ENCODE measurements at regions not wholly inside any gene's neighbourhood (a gene's known extent, or its start where the extent isn't known, plus 50 kb on each side); places are given as distances from the start of the nearest gene placed in this dataset.
"Not testable (repeated sequence)": the region's sequence is repeated elsewhere in the genome, so short reads cannot be mapped to it uniquely, and the experiment has no call there.

GRCh38 chr16:61465285-61465684 lies 571.0 kb downstream of the CDH8 start:
- H3K4me1 ChIP-seq (ENCODE audit: control extremely low read depth in 1 of 4, control insufficient read depth in 4 of 4, insufficient read depth in 4 of 4, low read length in 3 of 4): no peaks in the 10 kb centered on the region
- H3K27ac ChIP-seq (ENCODE audit: insufficient read depth in 1 of 2, low read depth in 1 of 2, low read length in 2 of 2, poor library complexity in 1 of 2, severe bottlenecking in 2 of 2): no peak overlapping the region
- no CpG with 5 or more reads among the region's 3 CpGs for WGBS (ENCODE audit: insufficient coverage)
- no peaks in the 10 kb centered on the region for H3K36me3 ChIP-seq (ENCODE audit: control insufficient read depth in 4 of 4, insufficient read depth in 4 of 4, low read length in 3 of 4)
- DNase-seq: no peak
- POLR2A ChIA-PET: no interaction called here
- CTCF ChIA-PET: no interaction called here
- H3K27me3 ChIP-seq (replicated peaks in 2 of 5; ENCODE audit: control insufficient read depth in 4 of 5, insufficient read depth in 5 of 5, low read length in 4 of 5): no peaks in the 10 kb centered on the region
- H3K4me3 ChIP-seq (ENCODE audit: control insufficient read depth in 1 of 7, extremely low read depth in 1 of 7, insufficient read depth in 4 of 7, low read depth in 2 of 7, low read length in 6 of 7): no peak overlapping the region
- no peaks in the 10 kb centered on the region for H3K9me3 ChIP-seq (ENCODE audit: control extremely low read depth in 1 of 5, control insufficient read depth in 4 of 5, insufficient read depth in 2 of 5, low read depth in 1 of 5, low read length in 4 of 5)

- no peak overlapping the region for H3K27ac ChIP-seq (ENCODE audit: insufficient read depth in 1 of 2, low read depth in 1 of 2, low read length in 2 of 2, poor library complexity in 1 of 2, severe bottlenecking in 2 of 2)
- ChIA-PET CTCF (no interaction called here), POLR2A (no interaction called here)
- H3K4me1 ChIP-seq (ENCODE audit: control extremely low read depth in 1 of 4, control insufficient read depth in 4 of 4, insufficient read depth in 4 of 4, low read length in 3 of 4): no peaks in the 10 kb centered on the region
- H3K9me3 ChIP-seq (ENCODE audit: control extremely low read depth in 1 of 5, control insufficient read depth in 4 of 5, insufficient read depth in 2 of 5, low read depth in 1 of 5, low read length in 4 of 5): no peaks in the 10 kb centered on the region
- WGBS (ENCODE audit: insufficient coverage): 92% methylated on average over 1 of the region's 3 CpGs
- no peak overlapping the region for H3K4me3 ChIP-seq (ENCODE audit: control insufficient read depth in 1 of 7, extremely low read depth in 1 of 7, insufficient read depth in 4 of 7, low read depth in 2 of 7, low read length in 6 of 7)
- H3K36me3 ChIP-seq (ENCODE audit: control insufficient read depth in 4 of 4, insufficient read depth in 4 of 4, low read length in 3 of 4): no peaks in the 10 kb centered on the region
- DNase-seq: no peak
- no peaks in the 10 kb centered on the region for H3K27me3 ChIP-seq (replicated peaks in 2 of 5; ENCODE audit: control insufficient read depth in 4 of 5, insufficient read depth in 5 of 5, low read length in 4 of 5)
Observed at GRCh38 chr16:61460020-61460419, 576.2 kb downstream of the CDH8 start.

DNA sequence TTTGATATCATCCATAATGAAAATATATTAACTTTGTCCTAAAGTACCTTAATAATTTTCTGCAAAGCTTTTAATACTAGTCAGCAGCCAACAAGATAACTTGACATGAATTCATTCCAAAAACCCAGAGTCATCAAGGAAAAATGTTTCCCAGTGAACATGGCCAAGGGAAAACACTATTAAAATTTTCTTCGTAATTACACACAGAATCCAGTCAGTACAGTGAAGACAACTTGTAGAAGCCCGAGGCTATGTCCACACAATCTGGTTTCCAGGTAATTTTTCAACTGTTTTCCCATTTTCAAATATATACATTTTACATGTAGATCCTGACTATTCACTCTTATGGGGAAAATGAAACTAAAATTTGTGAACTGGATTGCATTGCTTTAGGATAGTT lies 600.9 kb downstream of the CDH8 start:
- POLR2A ChIA-PET: interaction anchor here (0.5 kb wide), 1 partner anchor 1229 kb away, joined by 3 read pairs; no protein-coding TSS in a partner anchor
- Histone ChIP-seq H3K27ac (ENCODE audit: insufficient read depth in 1 of 2, low read depth in 1 of 2, low read length in 2 of 2, poor library complexity in 1 of 2, severe bottlenecking in 2 of 2) (no peak overlapping the region), H3K4me3 (ENCODE audit: control insufficient read depth in 1 of 7, extremely low read depth in 1 of 7, insufficient read depth in 4 of 7, low read depth in 2 of 7, low read length in 6 of 7) (no peak overlapping the region), H3K9me3 (ENCODE audit: control extremely low read depth in 1 of 5, control insufficient read depth in 4 of 5, insufficient read depth in 2 of 5, low read depth in 1 of 5, low read length in 4 of 5) (no peaks in the 10 kb centered on the region), H3K36me3 (ENCODE audit: control insufficient read depth in 4 of 4, insufficient read depth in 4 of 4, low read length in 3 of 4) (no peaks in the 10 kb centered on the region), H3K4me1 (ENCODE audit: control extremely low read depth in 1 of 4, control insufficient read depth in 4 of 4, insufficient read depth in 4 of 4, low read length in 3 of 4) (no peaks in the 10 kb centered on the region), H3K27me3 (replicated peaks in 2 of 5; ENCODE audit: control insufficient read depth in 4 of 5, insufficient read depth in 5 of 5, low read length in 4 of 5) (no peaks in the 10 kb centered on the region)
- WGBS (ENCODE audit: insufficient coverage): 87% methylated on average over 2 of the region's 2 CpGs
- DNase-seq: no peak
- CTCF ChIA-PET: no interaction called here

DNA sequence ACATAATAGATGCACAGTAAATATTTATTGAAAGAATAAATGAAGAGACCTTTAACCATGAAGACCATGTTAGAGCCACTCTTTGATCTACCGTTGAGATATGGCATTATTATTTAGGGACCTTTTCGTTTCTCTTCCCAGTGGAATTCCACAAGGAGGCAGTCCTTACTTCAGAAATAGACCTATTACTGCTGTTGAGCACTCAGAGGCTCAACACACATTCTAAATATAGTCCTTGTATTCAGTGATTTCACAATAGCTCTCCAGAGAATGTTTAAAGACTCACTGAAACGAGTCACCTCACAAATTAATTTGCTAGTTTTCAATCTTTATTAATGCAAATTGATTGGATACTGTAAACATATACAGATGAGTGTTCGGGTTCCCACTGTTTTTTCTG lies 603.8 kb downstream of the CDH8 start:
- Histone ChIP-seq H3K9me3 (ENCODE audit: control extremely low read depth in 1 of 5, control insufficient read depth in 4 of 5, insufficient read depth in 2 of 5, low read depth in 1 of 5, low read length in 4 of 5) (no peaks in the 10 kb centered on the region), H3K27ac (ENCODE audit: insufficient read depth in 1 of 2, low read depth in 1 of 2, low read length in 2 of 2, poor library complexity in 1 of 2, severe bottlenecking in 2 of 2) (no peak overlapping the region), H3K36me3 (ENCODE audit: control insufficient read depth in 4 of 4, insufficient read depth in 4 of 4, low read length in 3 of 4) (no peaks in the 10 kb centered on the region), H3K4me1 (ENCODE audit: control extremely low read depth in 1 of 4, control insufficient read depth in 4 of 4, insufficient read depth in 4 of 4, low read length in 3 of 4) (no peaks in the 10 kb centered on the region), H3K27me3 (replicated peaks in 2 of 5; ENCODE audit: control insufficient read depth in 4 of 5, insufficient read depth in 5 of 5, low read length in 4 of 5) (no peaks in the 10 kb centered on the region), H3K4me3 (ENCODE audit: control insufficient read depth in 1 of 7, extremely low read depth in 1 of 7, insufficient read depth in 4 of 7, low read depth in 2 of 7, low read length in 6 of 7) (no peak overlapping the region)
- ChIA-PET POLR2A (no interaction called here), CTCF (no interaction called here)
- DNase-seq: no peak
- 60% methylated on average over 1 of the region's 4 CpGs for WGBS (ENCODE audit: insufficient coverage)

DNA sequence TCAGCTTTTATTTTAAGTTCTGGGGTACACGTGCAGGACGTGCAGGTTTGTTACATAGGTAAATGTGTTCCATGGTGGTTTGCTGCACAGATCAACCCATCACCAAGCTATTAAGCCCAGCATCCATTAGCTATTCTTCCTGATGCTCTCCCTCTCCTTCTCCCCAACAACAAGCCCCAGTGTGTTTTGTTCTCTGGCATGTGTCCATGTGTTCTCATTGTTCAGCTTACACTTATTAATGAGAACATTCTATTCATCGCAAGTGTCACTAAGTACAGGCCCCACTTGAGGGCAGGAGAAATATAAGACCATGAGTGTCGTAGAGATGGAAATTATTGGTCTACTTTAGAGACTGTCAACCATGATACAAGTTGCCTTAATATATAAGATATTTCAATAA lies 615.1 kb downstream of the CDH8 start:
- Histone ChIP-seq H3K9me3 (ENCODE audit: control extremely low read depth in 1 of 5, control insufficient read depth in 4 of 5, insufficient read depth in 2 of 5, low read depth in 1 of 5, low read length in 4 of 5) (no peaks in the 10 kb centered on the region), H3K4me1 (ENCODE audit: control extremely low read depth in 1 of 4, control insufficient read depth in 4 of 4, insufficient read depth in 4 of 4, low read length in 3 of 4) (no peaks in the 10 kb centered on the region), H3K4me3 (ENCODE audit: control insufficient read depth in 1 of 7, extremely low read depth in 1 of 7, insufficient read depth in 4 of 7, low read depth in 2 of 7, low read length in 6 of 7) (no peak overlapping the region), H3K27me3 (replicated peaks in 2 of 5; ENCODE audit: control insufficient read depth in 4 of 5, insufficient read depth in 5 of 5, low read length in 4 of 5) (no peaks in the 10 kb centered on the region), H3K27ac (ENCODE audit: insufficient read depth in 1 of 2, low read depth in 1 of 2, low read length in 2 of 2, poor library complexity in 1 of 2, severe bottlenecking in 2 of 2) (no peak overlapping the region), H3K36me3 (ENCODE audit: control insufficient read depth in 4 of 4, insufficient read depth in 4 of 4, low read length in 3 of 4) (no peaks in the 10 kb centered on the region)
- DNase-seq: no peak
- no CpG with 5 or more reads among the region's 4 CpGs for WGBS (ENCODE audit: insufficient coverage)
- CTCF ChIA-PET: no interaction called here
- POLR2A ChIA-PET: no interaction called here

GRCh38 chr16:61419791-61420190 lies 616.4 kb downstream of the CDH8 start:
- H3K27me3 ChIP-seq (replicated peaks in 2 of 5; ENCODE audit: control insufficient read depth in 4 of 5, insufficient read depth in 5 of 5, low read length in 4 of 5): no peaks in the 10 kb centered on the region

GRCh38 chr16:61418802-61419201 lies 617.4 kb downstream of the CDH8 start:
- H3K36me3 ChIP-seq (ENCODE audit: control insufficient read depth in 4 of 4, insufficient read depth in 4 of 4, low read length in 3 of 4); CTCF ChIA-PET; DNase-seq; H3K4me1 ChIP-seq (ENCODE audit: control extremely low read depth in 1 of 4, control insufficient read depth in 4 of 4, insufficient read depth in 4 of 4, low read length in 3 of 4); H3K4me3 ChIP-seq (ENCODE audit: control insufficient read depth in 1 of 7, extremely low read depth in 1 of 7, insufficient read depth in 4 of 7, low read depth in 2 of 7, low read length in 6 of 7); H3K9me3 ChIP-seq (ENCODE audit: control extremely low read depth in 1 of 5, control insufficient read depth in 4 of 5, insufficient read depth in 2 of 5, low read depth in 1 of 5, low read length in 4 of 5); POLR2A ChIA-PET; H3K27ac ChIP-seq (ENCODE audit: insufficient read depth in 1 of 2, low read depth in 1 of 2, low read length in 2 of 2, poor library complexity in 1 of 2, severe bottlenecking in 2 of 2); H3K27me3 ChIP-seq (replicated peaks in 2 of 5; ENCODE audit: control insufficient read depth in 4 of 5, insufficient read depth in 5 of 5, low read length in 4 of 5): not testable (repeated sequence)

More at GRCh38 chr16:61419791-61420190, 616.4 kb downstream of the CDH8 start:
- WGBS (ENCODE audit: insufficient coverage): 50% methylated on average over 2 of the region's 2 CpGs
- no peak for DNase-seq
- Histone ChIP-seq H3K36me3 (ENCODE audit: control insufficient read depth in 4 of 4, insufficient read depth in 4 of 4, low read length in 3 of 4) (no peaks in the 10 kb centered on the region), H3K27ac (ENCODE audit: insufficient read depth in 1 of 2, low read depth in 1 of 2, low read length in 2 of 2, poor library complexity in 1 of 2, severe bottlenecking in 2 of 2) (no peak overlapping the region), H3K4me3 (ENCODE audit: control insufficient read depth in 1 of 7, extremely low read depth in 1 of 7, insufficient read depth in 4 of 7, low read depth in 2 of 7, low read length in 6 of 7) (no peak overlapping the region), H3K4me1 (ENCODE audit: control extremely low read depth in 1 of 4, control insufficient read depth in 4 of 4, insufficient read depth in 4 of 4, low read length in 3 of 4) (no peaks in the 10 kb centered on the region), H3K9me3 (ENCODE audit: control extremely low read depth in 1 of 5, control insufficient read depth in 4 of 5, insufficient read depth in 2 of 5, low read depth in 1 of 5, low read length in 4 of 5) (no peaks in the 10 kb centered on the region)
- ChIA-PET POLR2A (no interaction called here), CTCF (no interaction called here)

GRCh38 chr16:61415126-61415525 lies 621.1 kb downstream of the CDH8 start:
- DNase-seq: no peak
- Histone ChIP-seq H3K4me1 (ENCODE audit: control extremely low read depth in 1 of 4, control insufficient read depth in 4 of 4, insufficient read depth in 4 of 4, low read length in 3 of 4) (no peaks in the 10 kb centered on the region), H3K27me3 (replicated peaks in 2 of 5; ENCODE audit: control insufficient read depth in 4 of 5, insufficient read depth in 5 of 5, low read length in 4 of 5) (no peaks in the 10 kb centered on the region), H3K27ac (ENCODE audit: insufficient read depth in 1 of 2, low read depth in 1 of 2, low read length in 2 of 2, poor library complexity in 1 of 2, severe bottlenecking in 2 of 2) (no peak overlapping the region), H3K36me3 (ENCODE audit: control insufficient read depth in 4 of 4, insufficient read depth in 4 of 4, low read length in 3 of 4) (no peaks in the 10 kb centered on the region), H3K9me3 (ENCODE audit: control extremely low read depth in 1 of 5, control insufficient read depth in 4 of 5, insufficient read depth in 2 of 5, low read depth in 1 of 5, low read length in 4 of 5) (no peaks in the 10 kb centered on the region), H3K4me3 (ENCODE audit: control insufficient read depth in 1 of 7, extremely low read depth in 1 of 7, insufficient read depth in 4 of 7, low read depth in 2 of 7, low read length in 6 of 7) (no peak overlapping the region)
- WGBS (ENCODE audit: insufficient coverage): 58% methylated on average over 2 of the region's 3 CpGs
- POLR2A ChIA-PET: no interaction called here
- CTCF ChIA-PET: no interaction called here

Data from common myeloid progenitor, CD34-positive (primary cell).